ENCODE measurements at regions not wholly inside any gene's neighbourhood (a gene's known extent, or its start where the extent isn't known, plus 50 kb on each side); places are given as distances from the start of the nearest gene placed in this dataset.
"Not testable (repeated sequence)": the region's sequence is repeated elsewhere in the genome, so short reads cannot be mapped to it uniquely, and the experiment has no call there.

DNA sequence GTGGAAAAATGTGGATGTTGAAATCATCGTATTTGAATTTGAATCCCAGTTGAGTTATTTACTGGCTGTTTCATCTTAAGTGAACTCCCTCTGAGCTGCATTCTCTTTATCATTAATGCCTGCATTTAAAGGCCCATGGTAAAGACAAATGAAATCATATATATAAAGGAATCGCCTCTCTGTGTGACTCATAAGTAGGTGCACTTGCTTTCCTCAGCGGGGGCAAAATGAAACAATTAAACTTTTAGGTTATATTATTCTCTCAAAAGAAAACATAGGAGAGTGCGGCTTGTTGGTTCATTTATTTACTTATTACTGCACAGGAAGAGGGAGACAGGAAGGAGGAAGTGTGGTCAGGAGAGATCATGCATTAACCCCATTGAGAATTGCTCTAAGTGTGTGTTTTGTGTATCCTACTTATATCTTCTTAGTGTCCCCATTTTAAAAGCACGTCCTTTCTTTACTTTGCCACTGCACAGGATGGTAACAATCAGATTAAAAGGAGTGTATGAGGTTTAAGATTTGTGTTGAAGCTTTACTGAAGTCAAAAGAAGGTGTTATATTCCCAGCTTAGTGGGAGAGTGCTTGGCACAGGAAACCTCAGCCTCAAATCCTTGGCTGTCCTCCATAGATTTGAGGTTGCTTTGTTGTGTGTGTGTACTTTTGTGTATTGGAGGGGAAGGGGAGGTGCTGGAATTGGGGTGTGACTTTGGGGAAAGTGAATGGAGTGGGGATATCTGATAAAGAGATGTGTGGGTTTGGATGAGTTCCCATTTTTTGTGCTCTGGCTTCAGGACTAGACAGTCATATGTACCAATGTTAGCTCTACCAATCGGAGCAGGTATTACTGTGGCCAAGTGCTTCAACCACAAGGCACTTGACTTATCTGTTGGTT, 595.8 kb upstream of the NR2F2 start:
- DNase-seq = no peak

DNA sequence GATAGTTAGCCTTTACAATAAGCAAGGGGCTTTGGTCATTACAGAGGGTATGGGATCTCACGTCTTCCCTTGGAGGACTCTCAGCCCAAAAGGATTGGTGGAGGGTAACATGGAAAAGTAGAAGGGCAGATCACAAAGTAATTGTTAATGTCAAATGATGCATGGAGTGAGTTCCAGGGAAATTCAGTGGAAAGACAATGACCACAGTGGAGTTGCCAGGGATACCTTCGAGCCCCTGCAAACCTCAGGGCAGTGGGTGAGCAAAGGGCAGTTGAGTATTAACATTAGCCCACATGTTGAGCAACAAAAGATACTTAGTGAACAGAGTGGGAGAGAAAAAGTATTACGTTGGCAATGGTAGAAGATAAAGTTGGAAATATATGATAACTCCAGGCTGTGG, 593.4 kb upstream of the NR2F2 start:
- DNase-seq = no peak

DNA sequence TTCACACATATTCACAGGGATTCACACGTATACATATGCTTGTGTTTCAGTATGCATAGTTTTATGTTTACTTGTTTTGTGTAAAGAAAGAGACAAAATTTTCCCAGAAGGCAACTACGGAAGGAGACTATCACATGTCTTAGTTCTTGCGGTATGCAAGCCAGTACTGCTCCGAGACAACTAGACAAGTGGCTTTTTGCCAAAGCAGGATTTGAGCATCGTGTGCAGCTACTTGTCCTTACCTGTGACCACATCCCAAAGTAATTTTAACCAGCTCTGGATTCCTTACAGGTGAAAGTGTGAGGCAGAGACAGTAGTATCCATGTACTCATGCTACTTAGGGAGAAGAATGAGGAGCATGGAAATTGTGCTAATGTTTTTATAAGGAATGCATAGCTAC, 591.4 kb upstream of the NR2F2 start:
- DNase-seq = no peak

DNA sequence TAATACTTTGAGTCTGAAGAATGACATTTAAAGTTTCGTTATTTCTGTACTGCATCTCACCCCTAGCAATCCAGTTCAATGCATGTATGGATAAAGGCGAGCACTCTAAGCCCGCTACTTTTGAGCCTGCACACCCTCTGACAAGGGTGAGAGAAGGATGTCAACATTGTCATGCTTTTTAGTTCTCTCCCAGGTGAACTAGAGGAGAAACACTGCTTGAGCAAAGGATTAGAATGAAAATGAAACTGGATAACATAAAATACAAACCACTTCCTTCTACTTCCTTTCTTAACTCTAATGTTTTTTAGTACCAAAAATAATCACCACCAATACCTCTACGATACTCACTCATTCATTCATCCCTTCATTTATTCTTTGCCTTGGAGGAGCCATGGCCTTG, 588.7 kb upstream of the NR2F2 start:
- no peak for DNase-seq

DNA sequence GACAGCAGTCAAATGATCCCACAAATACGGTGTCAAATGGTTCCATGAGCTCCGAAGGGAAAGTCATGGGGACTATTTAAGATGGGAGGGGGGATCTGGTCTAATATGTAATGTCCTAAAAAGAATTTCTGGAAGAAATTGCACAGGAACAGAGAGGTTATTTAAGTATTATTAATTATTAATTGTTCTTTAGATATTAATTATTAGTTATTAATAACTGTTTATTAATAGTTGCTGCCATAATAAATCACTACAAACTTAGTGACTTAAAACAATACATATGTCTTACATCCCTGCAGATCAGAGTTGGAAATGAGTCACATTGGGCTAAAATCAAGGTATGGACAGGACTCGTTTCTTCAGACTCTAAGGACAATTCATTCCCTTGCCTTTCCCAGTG, 588.2 kb upstream of the NR2F2 start:
- no peak for DNase-seq

DNA sequence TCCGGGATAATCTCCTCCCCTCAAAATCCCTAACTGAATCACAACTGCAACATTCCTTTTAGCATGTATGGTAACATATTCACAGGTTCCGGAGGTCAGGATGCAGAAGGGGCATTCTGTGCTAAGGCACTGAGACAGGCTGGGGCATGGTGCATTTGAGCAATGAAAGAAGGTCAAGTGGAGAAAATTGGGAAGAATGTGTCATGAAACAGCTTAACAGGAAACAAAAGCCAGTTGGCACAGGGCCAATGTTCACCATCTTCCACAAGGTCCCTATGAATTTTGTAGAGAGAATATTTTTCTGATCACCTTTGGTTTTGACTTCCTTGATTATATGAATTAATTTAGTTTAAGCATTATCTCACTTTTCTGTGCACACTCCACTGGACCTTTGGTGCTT, 587.7 kb upstream of the NR2F2 start:
- no peak for DNase-seq

DNA sequence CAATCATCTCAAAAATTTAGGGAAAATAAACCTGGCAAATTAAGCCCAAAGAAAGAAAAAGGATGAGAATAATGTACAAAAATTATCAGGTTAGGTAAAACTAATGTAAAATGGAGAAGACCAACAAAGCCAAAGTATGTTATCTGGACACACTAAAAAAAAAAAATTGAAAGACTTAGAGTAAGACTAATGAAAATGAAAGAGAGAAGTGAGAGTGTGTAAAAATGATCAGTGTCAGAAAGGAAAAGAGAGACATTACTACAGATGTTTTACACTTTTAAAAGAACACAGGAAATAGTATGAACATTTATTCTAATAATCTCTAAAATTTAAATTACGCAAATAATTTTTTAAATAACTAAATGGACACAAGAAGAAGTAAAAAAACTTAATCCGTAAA, 573.3 kb upstream of the NR2F2 start:
- DNase-seq = no peak

DNA sequence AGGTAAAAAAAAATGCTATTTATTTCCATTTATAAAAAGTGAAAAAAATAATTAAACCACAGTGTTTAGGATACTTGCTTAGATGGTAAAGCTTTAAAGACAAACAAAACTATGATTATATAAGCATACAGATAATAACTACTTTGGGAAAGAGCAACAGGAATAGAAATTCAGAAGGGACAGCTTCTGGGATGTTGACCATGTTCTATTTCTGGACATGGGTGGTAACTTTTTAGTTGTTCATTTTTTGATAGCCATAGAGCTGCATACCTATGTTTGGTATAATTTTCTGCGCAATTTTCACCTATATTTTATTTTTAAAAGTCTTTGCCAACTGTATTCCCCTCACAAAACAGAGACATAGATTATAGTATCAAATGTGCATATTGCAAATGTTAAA, 572.0 kb upstream of the NR2F2 start:
- no peak for DNase-seq

DNA sequence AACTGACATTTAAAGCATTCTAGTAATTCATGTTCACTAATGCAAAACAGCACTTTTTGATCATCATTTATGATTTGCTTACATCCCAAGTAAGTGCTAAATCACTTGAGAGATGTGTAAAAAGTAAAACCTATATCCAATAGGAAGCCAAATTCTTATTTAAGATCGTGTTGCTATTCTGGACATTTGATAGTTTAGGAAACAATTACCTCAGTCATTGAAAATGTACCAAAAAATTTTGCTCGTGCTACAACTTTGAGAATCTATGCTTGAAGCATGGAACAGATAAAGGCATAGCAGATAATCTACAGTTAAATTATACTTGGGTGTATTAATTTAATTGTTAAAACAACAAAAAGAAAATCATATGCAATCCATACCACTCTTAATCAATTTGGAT, 571.6 kb upstream of the NR2F2 start:
- no peak for DNase-seq

DNA sequence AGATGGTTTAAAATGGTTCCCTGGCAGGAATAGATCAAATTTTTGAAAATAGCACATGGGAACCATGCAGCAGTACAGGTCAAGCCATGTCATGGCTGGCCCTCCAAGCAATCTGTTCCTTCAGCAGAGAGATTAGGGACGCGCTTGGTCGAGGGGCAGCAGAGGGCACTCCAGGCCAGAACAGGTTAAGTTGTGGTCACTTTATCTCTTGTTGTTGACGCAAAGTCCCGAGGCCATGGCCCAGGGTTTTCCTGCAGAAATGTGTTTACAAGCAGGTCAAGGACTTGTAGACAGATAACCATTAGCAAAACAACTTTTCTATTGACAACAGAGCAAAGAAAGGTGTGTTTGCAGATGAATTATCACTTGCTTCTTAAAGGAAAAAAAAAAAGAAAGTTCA, 570.0 kb upstream of the NR2F2 start:
- DNase-seq = no peak

DNA sequence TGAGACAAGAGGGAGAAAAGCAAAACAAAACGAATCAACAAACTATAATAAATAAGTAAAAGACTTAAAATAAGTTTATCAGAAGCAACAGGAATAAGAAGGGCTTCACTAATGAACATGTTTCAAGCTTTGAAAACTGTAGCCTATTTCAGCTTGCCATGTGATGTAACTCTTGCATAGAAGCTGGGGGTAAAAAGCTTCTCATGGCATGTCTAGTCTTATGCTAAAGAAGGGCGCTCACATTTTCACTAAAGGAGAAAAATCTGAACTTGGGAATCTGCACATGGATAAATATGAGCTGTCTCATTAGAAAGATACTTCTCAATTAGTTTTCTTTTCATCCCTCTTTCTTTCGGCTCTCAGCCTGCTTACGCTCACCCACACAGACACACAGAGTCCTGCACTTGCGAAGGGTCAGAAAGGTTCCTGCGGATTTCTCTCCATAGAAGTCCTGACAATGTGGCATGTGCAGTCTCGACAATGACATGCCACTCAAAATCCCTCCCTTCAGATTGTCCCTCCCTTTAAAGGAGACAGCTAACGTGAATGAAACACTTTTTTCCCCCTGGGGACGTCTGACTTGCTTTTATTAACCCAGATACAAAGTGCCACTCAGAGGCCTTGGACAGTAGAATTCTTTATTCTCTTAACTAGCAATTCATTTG, 568.9 kb upstream of the NR2F2 start:
- no peak for DNase-seq

DNA sequence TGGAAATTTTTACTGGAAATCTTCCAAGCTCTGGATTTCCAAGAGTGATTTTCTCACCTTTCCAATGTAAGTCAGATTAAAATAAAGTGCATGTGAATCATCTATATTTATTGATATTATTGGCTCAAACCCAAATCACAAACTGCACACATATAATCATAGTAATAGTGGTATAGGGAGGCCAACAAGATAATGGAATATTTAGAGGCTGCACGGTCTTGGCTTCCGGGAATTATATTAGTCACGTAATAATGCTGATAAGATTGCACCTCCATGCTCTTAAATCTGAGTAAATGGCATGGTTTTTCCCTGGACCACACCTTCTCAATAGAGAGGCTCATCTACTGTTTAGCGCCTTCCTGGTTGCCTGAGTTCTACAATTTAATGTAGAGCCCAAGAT, 567.1 kb upstream of the NR2F2 start:
- DNase-seq = no peak

DNA sequence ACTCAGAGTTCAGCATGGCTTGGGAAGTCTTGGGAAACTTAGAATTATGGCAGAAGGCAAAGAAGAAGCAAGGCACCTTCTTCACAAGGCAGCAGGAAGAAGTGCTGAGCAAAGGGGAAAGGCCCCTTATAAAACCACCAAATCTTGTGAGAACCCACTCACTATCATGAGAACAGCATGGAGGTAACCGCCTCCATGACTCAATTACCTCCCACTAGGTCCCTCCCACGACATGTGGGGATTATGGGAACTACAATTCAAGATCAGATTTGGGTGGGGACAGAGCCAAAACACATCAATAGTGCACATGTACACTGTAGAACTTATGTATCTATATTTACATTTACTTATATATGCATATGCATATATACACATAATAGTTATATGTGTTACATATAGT, 565.3 kb upstream of the NR2F2 start:
- no peak for DNase-seq

DNA sequence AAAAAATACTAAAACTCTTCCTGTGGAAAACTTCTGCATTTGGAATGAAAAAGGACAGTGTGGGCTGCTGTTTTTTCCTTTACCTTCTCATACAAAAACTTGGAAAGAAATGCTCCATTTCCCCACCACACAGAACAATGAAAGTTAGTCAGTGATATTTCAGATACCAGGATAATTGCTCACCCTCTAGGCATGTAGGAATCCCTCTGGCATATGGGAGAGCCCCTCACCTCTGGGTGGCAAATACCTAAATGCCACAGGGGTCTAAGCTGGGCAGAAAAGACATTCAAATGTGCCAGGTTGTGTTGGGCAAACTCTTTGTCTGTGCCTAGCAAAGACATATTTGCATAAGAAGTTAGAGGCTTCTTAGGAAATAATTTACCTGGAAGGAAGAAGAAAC, 560.3 kb upstream of the NR2F2 start:
- DNase-seq = no peak

DNA sequence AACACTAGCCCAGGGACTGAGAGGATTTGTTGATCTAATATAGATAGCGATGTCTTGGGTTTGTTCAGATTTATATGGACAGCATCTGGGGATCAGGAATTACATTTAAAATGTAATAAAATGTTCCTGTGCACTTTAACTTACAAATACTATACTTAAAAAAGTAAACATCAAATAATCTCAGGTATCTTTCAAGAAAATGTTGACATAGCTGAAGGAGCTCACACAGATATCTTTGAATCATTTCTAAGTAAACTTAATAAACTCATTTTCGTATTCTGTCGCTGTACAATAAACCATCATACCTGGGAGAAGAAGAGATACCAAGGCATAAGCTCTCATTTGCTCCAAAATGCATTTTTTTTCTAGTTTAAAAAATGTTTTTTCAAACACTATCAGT, 557.5 kb upstream of the NR2F2 start:
- no peak for DNase-seq

DNA sequence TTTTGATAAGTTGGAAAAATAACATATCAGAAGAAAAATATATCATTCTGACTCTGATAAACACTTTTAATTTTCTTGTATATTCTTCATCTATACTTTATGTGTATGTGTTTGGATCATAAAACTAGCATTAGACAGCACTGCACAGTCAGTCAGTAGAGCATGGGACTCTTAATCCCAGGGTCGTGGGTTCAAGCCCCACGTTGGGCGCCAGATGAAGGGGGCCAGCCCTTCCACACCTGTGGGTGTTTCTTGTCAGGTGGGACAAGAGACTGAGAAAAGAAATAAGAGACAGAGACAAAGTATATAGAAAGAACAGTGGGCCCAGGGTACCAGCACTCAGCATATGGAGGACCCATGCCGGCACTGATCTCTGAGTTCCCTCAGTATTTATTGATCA, 546.0 kb upstream of the NR2F2 start:
- DNase-seq = no peak

DNA sequence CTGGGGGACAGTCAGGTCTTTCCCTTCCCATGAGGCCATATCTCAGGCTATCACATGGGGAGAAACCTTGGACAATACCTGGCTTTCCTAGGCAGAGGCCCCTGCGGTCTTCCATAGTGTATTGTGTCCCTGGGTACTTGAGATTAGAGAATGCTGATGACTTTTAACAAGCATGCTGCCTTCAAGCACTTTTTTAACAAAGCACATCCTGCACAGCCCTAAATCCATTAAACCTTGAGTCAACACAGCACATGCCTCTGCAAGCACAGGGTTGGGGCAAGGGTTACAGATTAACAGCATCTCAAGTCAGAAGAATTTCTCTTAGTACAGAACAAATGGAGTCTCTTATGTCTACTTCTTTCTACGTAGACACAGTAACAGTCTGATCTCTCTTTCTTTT, 545.2 kb upstream of the NR2F2 start:
- not testable (repeated sequence) for DNase-seq

DNA sequence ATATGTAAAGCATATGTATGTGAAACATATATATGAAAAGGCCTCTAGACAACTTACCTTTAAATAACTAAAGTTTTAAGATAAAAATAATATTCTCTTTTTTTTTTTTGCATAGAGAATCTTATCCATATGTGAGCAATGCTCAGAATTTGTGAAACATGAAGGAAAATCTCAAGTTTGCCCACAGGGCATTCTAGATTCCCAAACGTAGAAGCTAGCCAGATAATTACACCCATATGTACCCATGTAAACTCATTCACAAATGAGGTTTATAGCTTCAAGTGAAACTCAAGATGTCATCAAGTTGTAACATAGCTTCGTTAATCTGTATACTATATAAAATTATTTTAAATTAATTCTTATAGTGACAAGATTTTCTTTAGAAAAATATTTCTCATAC, 537.3 kb upstream of the NR2F2 start:
- no peak for DNase-seq

DNA sequence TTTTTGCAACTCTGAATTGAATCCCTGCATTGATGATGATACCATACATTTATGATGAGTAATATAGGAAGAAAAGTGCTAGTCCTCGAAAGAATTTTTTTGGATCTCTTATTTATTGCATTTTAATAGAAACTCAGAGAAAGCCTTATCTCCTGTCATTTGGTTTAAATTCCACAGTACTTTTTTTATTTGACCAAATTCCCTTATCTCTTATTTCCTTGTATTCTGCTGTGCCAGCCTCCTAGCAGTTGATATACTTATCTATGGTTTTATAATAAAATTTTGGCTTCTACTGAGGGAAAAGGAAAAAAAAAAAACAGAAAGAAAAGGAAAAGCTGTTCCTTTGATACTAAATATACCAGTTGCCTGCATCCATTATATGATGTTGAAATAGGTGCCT, 535.1 kb upstream of the NR2F2 start:
- no peak for DNase-seq

DNA sequence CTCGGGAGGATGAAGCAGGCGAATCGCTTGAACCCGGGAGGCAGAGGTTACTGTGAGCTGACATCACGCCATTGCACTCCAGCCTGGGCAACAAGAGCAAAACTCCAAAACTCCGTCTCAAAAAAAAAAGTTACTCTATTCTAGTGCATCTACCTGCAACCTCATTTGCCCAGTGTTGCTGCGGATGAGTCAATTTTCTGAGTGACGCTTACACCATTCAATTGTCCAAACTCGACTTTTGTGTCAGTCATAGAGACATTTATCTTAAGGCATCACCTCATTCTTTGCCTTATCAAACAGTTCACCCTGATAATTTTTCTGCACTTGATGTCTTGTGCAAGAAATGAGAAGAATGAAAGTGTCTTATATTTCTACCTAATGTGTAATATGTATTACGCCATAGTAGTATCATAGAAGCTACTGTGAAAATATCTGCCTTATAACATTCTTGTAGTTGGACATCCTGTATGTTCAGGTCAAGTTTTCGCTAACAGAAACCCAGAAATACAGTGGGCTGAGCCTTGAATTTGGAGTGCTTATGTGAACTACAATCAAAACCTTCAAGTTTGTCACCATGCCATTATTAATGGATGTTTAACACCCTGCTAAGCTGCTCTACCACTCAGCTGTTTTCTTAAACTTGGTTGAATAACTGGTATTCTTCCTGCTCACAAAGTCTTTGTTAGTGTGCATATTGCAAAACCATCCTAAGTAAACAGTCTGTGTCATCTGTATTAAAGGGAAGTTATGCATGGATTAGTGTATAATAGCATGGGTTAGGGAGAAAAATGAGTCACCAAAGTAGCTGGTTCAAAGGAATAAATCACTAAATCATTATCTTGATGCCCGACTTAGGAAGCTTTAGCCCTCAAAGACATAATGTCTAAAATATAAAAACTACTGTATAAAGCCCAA, 531.0 kb upstream of the NR2F2 start:
- no peak for DNase-seq

DNA sequence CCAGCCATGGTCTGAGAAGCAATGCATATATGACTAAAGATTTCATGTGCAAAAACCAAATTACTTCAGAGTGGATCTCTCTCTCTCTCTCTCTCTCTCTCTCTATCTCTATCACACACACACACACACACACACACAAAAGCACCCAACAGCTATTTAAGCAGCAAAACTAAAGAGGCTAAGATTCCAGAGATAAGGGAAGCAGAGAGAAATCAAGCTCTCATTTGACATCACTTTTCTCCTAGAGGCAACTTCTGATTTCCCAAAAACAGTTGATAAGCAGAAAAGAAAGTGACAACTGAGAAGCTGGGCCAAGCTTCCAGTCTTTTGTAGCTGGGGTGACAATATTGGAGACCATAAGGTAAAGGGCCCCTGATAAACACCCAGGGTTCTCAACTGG, 526.0 kb upstream of the NR2F2 start:
- DNase-seq = no peak

DNA sequence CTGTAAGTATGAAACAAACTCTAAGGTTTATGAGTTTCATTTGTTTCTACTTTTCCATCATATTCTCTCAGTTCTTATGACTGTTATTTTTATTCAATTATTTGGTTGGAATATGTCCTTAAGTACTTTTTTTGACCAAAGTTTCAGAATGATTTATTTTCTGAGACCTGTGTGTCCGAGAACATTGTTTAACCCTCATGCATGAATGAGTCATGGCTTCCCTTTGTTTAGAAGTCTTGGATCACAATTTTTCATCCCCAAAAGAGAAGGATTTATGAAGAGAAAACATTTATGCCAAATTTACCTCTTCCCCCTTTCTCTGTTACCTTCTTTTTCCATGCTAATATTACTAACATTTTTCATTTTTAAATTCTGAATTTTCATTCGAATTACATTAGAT, 518.0 kb upstream of the NR2F2 start:
- no peak for DNase-seq

DNA sequence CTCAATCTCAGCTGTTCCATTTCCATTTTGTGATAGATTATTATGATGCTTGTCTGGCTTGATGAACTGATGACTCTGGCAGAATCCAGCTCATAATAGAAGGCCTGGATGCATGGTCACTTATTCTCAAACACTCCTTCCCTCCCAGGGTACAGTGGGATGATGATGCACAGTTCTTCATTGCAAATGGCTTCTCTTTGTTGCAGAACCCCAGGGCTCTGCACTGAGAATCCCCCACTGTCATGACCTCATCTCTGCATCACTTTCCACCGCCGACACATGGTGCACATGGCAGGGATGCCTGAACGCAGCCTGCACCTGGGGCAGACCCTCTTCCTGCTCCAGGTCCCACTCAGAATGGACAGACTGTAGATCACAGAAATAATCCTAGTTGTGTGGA, 515.6 kb upstream of the NR2F2 start:
- no peak for DNase-seq

DNA sequence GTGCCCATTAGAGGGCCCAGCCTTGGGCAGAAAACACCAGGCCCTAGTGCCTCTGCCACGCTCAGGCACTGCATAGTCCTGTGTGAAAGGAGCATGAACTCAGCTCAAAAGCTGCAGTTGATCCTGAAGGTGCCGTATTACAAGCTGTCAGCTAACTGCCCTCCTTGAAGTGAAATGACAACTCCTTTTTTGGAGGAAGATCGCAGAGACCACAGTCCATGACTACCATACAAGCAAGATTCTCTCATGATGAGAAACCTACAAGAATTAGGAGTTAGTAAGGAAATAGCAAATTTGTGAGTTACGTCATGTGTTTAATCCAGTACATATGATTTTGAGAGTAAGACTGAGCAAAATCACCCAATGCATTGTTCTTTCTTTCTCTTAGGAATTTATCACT, 513.9 kb upstream of the NR2F2 start:
- no peak for DNase-seq

Measured in inflammatory macrophage treated with lipopolysaccharide for 4 hours (primary cell).